Glomerular visceral epithelial cell (primary cell): ENCODE measurements at regions not wholly inside any gene's neighbourhood (a gene's known extent, or its start where the extent isn't known, plus 50 kb on each side); places are given as distances from the start of the nearest gene placed in this dataset.
"Not testable (repeated sequence)": the region's sequence is repeated elsewhere in the genome, so short reads cannot be mapped to it uniquely, and the experiment has no call there.

Experiments used
- DNase-seq: peaks from one replicate; pipeline ENCODE4 v3.0.0-alpha.2; 2016; ENCODE audit errors: extremely low spot score

DNA sequence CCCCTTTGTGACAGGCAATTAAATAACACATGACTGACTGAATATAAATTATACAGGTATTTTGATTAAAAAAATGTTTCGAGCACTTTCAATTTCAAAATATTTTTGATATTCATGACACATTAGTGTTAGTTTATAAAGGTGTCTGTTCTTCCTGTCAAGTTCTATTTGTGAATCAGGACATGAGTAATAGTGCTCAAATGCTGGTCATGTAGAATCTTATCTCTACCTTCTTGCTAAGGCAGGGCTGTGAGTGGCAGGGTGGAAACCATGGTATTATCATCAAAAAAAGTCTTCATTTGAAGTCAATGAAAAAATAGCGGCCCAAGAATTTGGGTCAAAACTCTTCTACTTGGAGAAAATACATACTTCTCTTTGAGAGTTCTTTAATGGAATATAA, 250.2 kb downstream of the DACT1 start:
- DNase-seq = no peak

- DNase-seq = peak; percentile 85
Measured at GRCh38 chr14:58898655-58899316, 261.0 kb downstream of the DACT1 start.

DNA sequence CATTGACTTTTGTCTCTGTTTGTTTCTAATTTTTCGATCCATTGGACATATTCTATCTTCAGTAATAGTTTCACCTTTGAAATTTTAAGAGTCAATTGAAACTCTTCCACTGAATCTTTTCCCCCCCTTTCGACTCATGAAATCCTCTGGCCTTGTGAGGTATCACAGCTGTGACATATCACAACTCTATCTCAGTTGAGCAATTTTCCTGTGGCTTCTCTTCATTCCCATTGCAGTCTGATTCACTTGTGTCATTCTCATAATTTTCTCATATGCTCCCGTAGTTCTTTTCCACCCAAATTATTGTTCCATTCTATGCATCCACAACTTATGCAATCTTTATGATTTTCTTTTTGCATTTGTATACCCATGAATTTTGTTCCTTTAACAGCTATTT, 261.6 kb downstream of the DACT1 start:
- peak; percentile 54 for DNase-seq

- DNase-seq = no peak
Measured at GRCh38 chr14:58901826-58902225, 264.1 kb downstream of the DACT1 start.

DNA sequence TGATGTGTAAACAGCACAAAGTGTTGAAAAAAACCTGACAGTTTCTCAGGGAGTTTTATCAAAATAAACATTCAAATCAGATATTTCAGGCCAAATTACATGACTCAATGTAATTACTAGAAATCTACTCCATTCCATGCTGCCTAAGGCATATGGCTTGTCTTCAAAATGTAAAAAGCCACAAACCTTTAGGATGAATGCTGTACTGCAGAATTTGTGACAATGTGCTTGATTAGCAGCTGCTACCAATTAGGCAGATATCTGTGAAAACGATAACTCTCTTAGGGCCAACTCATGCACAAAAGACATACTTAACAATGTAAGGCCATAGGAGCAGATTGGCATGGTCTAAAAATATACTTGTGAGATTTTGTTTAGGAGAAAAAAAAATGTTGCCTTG, 267.0 kb downstream of the DACT1 start:
- DNase-seq = no peak

GRCh38 chr14:58907803-58908202, 270.0 kb downstream of the DACT1 start:
- no peak for DNase-seq

GRCh38 chr14:58912287-58912686, 274.5 kb downstream of the DACT1 start:
- DNase-seq = no peak

- DNase-seq = no peak
Measured at GRCh38 chr14:58912799-58913432, 275.2 kb downstream of the DACT1 start.

DNA sequence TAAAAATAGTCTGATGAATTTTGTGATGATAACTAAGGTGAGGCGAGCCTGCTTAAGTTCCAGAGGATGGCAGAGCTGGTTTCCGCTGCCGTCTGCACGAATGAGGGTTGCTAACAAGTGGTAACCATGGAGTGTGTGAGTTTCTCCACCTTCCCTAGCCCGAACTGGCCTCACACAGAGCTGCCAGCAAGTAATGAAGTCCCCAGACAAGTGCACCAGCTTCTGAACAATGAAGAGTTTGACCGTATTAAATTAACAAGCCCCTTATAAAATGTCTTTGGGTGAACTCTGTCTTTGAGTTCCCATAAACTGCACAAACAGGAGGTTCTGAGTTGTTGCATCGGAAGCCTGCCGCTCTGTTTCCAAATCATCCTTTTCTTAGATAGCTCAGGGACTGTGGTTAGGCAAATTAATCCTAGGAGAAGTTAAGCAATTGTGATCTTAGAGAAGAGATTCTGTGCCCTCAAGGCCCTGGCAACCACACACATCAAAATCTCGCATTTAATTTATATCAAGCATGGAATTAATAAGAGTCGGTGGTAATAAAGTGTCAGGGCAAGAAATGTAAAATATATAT, 274.1 kb upstream of the DAAM1 start:
- no peak for DNase-seq

DNA sequence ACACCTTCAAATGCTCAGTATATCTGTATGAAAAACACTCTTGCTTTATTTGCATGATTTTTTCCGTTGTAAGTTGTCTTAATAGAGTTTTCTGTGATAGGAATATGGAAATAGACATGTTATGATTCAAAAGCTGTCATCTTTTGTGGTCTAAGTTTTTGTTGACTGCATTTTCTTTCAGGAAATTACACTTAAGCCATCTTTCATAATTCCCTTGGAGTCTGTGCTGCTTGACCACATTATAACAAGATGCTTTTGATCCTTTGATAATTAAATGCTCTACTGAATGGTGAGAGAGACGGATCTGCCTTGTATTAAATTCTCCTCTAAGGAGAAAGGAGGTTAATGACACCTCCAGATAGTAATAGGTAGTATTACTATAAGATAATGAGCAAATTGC, 272.8 kb upstream of the DAAM1 start:
- no peak for DNase-seq

DNA sequence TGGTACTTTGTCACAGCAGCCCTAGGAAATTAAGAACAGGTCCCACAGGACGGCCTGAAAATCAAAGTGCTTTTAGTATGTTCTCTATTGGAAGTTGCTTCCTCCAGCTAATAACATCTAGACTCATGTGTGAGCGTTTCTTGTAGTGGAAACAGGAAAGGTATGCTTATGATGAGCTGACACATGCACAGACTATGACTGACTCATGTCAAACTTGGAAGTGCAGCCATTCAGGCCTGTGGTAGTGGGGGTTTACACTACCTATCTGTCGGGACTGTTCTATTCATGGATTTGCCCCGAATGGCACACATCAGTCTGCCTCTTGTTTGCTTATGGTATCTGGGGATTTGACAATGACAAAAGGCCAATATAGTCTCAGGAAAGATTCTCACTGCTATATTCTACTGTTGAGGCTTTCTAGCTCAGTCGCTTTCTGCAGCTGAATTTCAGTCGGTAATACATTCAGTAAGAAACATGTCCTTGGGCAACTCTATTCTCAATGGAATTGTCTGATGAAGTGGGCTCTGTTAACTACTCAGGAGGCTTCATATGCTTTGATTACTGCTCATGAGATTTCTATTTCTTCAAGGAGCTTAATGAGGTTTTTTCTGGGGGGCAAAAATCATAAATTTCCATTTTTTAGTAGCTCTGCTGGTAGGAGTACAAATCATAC, 270.3 kb upstream of the DAAM1 start:
- peak; percentile 60 for DNase-seq

- no peak for DNase-seq
Measured at GRCh38 chr14:58919217-58919616, 269.2 kb upstream of the DAAM1 start.

DNA sequence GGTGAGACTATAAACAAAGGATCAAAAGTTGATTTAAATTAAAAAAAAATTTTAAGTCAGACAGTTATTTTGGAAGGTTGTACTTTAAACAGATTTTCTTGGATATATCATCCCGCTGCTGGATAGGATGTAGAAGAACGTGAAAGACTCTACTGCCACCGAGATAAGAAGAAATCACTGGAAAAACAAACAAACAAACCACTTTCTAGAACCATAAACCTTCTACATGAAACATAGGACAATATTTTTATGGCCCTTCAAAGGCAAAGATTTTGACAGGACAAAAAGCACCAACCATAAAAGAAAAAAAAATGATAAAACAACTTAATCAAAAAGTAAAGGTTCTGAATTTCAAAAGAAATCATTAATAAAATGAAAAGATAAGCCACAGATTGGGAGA, 268.2 kb upstream of the DAAM1 start:
- DNase-seq = no peak

DNA sequence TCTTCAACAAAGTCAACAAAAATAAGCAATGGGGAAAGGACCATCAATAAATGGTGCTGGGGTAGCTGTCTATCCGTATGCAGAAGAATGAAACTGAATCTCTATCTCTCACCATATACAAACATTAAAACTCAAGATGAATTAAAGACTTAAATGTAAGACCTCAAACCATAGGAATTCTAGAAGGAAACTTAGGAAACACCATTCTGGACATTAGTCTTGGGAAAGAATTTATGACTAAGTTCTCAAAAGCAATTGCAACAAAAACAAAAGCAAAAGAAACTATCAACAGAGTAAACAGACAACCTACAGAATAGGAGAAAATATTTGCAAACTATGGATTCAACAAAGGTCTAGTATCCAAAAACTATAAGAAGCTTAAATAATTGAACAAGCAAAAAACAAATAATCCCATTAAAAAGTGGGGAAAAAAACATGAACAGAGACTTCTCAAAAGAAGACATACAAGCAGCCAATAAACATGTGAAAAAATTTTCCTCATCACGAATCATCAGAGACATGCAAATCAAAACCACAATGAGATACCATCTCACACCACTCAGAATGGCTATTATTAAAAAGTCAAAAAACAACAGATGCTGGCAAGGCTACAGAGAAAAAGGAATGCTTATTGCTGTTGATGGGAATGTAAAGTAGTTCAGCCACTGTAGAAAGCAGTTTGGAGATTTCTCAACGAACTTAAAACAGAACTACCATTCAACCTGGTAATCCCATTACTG, 266.1 kb upstream of the DAAM1 start:
- DNase-seq = not testable (repeated sequence)

DNA sequence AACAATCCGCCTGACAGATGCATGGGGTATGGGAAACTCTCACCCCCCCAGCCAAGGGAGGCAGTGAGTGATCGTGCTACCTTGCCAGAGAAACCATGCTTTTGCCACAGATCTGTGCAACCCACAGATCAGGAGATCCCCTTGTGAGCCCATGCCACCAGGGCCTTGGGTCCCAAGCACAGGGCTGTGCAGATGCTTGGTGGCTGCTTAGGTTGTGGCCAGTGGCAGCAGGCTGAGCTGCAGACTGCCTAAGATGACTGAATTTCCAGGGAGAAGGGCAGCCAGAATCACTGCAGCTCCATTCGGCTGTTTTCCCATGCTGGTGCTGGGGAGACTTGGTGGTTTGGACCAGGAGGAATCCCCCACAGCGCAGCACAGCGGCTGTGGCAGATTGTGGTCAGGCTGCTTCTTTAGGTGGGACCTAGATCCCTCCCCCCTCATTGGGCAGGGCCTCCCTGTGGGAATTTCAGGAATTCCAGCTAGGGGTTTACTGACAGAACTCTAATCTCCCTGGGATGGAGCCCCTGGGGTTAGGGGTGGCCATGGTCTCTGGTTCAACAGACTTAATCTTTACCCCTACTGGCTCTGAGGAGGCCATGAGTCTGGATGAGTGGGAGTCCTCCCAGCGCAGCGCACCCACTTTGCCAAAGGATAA, 264.6 kb upstream of the DAAM1 start:
- no peak for DNase-seq

GRCh38 chr14:58941629-58942028, 246.8 kb upstream of the DAAM1 start:
- DNase-seq = no peak

DNA sequence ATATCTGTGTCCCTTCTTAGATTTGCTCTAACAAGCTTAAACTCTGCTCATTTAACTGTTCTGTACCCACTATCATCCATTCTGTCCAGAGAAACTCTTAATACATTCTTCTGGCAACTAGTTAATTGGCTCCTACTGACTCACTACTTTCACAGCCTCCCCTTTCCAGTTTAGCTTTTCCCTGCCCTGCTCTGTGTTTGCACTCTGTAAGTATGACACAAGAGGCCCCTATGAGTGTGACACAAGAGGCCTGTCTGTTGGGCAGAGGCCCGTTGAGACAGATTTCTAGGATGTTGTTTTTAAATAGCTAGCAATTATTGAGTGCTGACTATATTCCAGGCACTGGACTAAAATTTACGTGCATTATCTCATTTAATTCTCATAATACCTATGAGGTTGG, 246.0 kb upstream of the DAAM1 start:
- no peak for DNase-seq

DNA sequence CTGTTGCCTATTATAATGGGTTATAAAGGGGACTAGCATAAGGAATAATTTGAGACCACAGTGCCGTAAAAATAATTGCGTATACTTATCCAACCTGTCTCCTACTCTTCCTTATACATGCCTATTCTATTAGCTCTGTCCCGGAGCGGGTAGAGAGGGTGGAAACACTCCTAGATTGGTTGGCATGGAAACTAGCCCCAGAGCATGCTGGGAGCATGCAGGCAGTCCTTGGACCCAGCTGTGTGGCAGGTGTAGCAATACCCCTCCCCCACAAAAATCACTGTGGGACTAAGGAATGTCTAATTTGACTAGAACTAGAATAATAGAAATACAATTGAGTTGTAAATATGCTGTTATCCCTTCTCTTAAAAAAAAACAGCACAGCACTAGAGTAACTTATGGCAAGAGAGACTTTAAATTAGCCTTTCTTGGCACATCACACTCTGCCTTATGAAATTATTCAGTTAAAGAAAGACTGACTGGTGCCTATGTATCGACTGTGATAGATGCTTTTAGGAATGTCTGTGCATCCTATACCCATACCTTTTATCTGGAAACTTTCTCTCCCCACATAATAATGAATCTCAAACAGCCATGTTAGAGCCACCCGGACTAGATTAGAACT, 244.0 kb upstream of the DAAM1 start:
- DNase-seq = no peak

DNA sequence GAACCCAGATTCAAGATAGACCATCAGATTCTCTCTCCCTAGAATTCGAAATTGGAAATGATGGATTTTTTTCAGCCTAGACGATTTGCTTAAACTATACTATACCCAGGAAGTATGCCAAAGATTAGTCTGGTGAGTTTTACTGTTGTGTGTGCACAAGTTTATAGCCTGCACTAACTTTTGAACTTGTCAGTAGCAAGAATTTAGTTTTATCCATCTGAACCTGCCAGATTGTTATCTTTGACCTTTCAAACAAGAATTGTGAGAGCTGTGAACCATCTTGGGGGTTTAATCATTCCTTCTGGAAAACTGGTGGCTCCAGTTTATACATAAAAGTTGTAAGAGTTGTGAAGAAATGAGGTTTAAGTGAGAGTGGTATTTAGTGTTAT, 243.5 kb upstream of the DAAM1 start:
- DNase-seq = no peak

DNA sequence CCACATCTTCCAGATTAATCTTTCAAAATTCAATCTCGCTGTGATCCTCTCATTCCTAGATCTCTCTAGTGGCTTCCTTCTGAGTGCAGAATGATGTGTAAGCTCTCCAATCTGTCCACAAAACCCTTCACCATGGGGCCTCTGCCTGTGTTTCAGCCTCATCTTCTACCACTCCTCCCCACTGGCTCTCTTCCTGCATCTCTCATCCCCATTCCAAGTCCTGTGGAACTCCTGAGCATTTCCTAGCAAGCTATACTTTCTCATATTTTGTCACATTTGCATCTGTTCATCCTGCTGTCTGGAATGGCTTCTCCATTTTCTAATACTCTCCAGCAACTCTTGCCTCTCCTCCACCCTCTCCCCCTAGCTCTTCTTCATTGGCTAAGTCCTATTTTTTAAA, 242.0 kb upstream of the DAAM1 start:
- DNase-seq = no peak

DNA sequence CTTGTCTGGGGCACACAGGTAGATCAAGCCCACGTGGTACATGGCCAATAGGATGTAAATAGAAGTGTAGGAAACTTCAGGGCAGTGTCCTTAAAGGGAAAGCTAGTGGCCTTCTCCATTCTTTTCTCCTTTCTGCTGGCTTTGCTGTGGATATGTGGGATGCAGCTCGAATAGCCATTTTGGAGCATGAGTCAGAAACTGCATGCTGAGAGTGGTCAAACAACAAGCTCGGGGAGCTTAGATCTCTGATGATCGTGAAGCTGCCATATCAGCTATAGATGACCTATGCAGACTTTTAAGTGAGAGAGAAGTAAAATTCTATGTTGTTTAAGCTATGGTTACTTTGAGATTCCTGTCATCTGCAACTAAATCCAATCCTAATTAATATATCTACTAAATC, 241.3 kb upstream of the DAAM1 start:
- no peak for DNase-seq
